ENCODE measurements at regions not wholly inside any gene's neighbourhood (a gene's known extent, or its start where the extent isn't known, plus 50 kb on each side); places are given as distances from the start of the nearest gene placed in this dataset.

DNA sequence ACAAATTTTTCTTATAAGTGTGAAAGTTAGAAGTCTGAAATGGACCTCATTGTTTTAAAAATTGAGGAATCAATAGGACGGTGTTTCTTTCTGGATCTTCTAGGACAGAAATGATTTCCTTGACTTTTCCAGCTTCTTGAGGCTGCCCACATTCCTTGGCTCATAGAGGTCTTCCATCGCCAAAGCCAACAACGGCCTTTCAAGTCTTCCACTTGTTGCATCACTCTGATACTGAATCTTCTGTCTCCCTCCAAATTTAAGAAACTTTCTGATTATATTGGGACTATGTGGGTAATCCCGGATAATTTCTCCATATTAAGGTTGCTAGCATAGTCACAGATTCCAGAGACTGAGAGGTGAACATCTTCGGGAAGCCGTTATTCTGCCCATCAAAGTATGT lies 595.4 kb upstream of the ADAMTS5 start:
- TF ChIP-seq POLR2A (IDR thresholded peaks at IDR 0.05): no peak
- TF ChIP-seq, protein P1, sequence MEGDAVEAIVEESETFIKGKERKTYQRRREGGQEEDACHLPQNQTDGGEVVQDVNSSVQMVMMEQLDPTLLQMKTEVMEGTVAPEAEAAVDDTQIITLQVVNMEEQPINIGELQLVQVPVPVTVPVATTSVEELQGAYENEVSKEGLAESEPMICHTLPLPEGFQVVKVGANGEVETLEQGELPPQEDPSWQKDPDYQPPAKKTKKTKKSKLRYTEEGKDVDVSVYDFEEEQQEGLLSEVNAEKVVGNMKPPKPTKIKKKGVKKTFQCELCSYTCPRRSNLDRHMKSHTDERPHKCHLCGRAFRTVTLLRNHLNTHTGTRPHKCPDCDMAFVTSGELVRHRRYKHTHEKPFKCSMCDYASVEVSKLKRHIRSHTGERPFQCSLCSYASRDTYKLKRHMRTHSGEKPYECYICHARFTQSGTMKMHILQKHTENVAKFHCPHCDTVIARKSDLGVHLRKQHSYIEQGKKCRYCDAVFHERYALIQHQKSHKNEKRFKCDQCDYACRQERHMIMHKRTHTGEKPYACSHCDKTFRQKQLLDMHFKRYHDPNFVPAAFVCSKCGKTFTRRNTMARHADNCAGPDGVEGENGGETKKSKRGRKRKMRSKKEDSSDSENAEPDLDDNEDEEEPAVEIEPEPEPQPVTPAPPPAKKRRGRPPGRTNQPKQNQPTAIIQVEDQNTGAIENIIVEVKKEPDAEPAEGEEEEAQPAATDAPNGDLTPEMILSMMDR (IDR thresholded peaks at IDR 0.05): no peak
